Vagina (tissue), 2 donors: ENCODE measurements at regions not wholly inside any gene's neighbourhood (a gene's known extent, or its start where the extent isn't known, plus 50 kb on each side); places are given as distances from the start of the nearest gene placed in this dataset.

Source experiments
- DNase-seq, 2 donors: peaks; one replicate each; pipeline ENCODE4 v3.0.0-alpha.2; 2017; ENCODE audit errors: extremely low spot score in 2 of 2
- H3K27ac ChIP-seq: fragments of 200-600 bp; sonication (generic); one replicate; pipeline ENCODE4 v1.5.1; 2019
- H3K27me3 ChIP-seq: fragments of 200-600 bp; sonication (generic); one replicate; pipeline ENCODE4 v1.5.1; 2019
- H3K36me3 ChIP-seq, 2 donors: fragments of 200-600 bp; sonication (generic); one replicate each; pipeline ENCODE4 v1.5.1; 2017 to 2019
- H3K4me1 ChIP-seq: fragments of 200-600 bp; sonication (generic); one replicate; pipeline ENCODE4 v1.5.1; 2019
- H3K4me3 ChIP-seq, 2 donors: fragments of 200-600 bp; sonication (generic); 1 replicate in 1 of 2; 2 replicates in 1 of 2; pipeline ENCODE4 v1.5.1; 2016 to 2019
- H3K9me3 ChIP-seq: fragments of 200-600 bp; sonication (generic); one replicate; pipeline ENCODE4 v1.5.1; 2019
- POLR2A ChIP-seq, 2 donors: fragments of 450-650 bp; IDR thresholded peaks; one replicate each; pipeline ENCODE4 v1.6.1; 2017; ENCODE audit warnings: antibody characterized with exemption in 2 of 2, mild to moderate bottlenecking in 2 of 2, moderate library complexity in 2 of 2
- POLR2AphosphoS5 ChIP-seq, 2 donors: sonication (generic); formaldehyde crosslinking; IDR thresholded peaks; one replicate each; pipeline ENCODE4 v1.9.0; 2017; ENCODE audit warnings: antibody characterized with exemption in 2 of 2, mild to moderate bottlenecking in 2 of 2, low read depth in 1 of 2; ENCODE audit not compliant: insufficient read depth in 1 of 2
- intact Hi-C: fragments of 100-400 bp; cut with DNase I; formaldehyde crosslinking; loops from one replicate; pipeline ENCODE4 v1.15.1; 2023
- TF ChIP-seq, protein P1 (sequence below), 3 experiments: fragments of 450-650 bp in 2 of 3; fragments of 200-600 bp in 1 of 3; sonication (generic) in 1 of 3; IDR thresholded peaks; one replicate each; pipeline ENCODE4 v1.5.1; 2017 to 2019; ENCODE audit warnings: antibody characterized with exemption in 3 of 3, mild to moderate bottlenecking in 2 of 3, moderate library complexity in 2 of 3

DNA sequence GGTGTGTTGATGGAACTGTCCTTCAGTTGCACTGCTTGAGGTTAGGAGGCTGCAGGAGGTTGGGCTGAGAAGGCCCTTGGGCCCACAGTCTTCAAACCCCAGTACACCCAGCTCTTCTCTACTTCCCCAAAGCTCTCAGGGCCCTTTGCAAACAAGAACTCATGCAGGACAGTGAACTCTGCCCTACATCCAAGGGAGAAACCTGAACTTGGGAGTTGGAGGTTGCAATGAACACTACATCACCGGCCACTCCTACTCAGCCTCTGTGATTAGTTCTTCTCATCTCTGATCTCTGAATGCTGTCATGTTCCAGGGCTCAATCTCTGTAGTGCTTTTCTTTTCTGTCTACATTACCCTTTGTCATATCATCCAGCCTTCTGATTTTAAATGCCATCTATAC is 148.5 kb upstream of the PDE7B start:
- Histone ChIP-seq H3K9me3 (no peaks in the 10 kb centered on the region), H3K4me1 (no peaks in the 10 kb centered on the region), H3K27ac (no peak overlapping the region), H3K27me3 (no peaks in the 10 kb centered on the region), H3K36me3 (no peaks in the 10 kb centered on the region), H3K4me3 (no peak overlapping the region)
- DNase-seq, result no peak
- intact Hi-C loops, result no loop called here
- TF ChIP-seq, protein P1, sequence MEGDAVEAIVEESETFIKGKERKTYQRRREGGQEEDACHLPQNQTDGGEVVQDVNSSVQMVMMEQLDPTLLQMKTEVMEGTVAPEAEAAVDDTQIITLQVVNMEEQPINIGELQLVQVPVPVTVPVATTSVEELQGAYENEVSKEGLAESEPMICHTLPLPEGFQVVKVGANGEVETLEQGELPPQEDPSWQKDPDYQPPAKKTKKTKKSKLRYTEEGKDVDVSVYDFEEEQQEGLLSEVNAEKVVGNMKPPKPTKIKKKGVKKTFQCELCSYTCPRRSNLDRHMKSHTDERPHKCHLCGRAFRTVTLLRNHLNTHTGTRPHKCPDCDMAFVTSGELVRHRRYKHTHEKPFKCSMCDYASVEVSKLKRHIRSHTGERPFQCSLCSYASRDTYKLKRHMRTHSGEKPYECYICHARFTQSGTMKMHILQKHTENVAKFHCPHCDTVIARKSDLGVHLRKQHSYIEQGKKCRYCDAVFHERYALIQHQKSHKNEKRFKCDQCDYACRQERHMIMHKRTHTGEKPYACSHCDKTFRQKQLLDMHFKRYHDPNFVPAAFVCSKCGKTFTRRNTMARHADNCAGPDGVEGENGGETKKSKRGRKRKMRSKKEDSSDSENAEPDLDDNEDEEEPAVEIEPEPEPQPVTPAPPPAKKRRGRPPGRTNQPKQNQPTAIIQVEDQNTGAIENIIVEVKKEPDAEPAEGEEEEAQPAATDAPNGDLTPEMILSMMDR (IDR thresholded peaks at IDR 0.05), result no peak

GRCh38 chr6:135703621-135704020 is 147.9 kb upstream of the PDE7B start:
- Histone ChIP-seq H3K27me3 (no peaks in the 10 kb centered on the region), H3K4me1 (no peaks in the 10 kb centered on the region), H3K36me3 (no peaks in the 10 kb centered on the region), H3K4me3 (no peak overlapping the region), H3K27ac (no peak overlapping the region), H3K9me3 (no peaks in the 10 kb centered on the region)
- TF ChIP-seq, protein P1 (IDR thresholded peaks at IDR 0.05), result no peak
- TF ChIP-seq POLR2A (IDR thresholded peaks at IDR 0.05), result no peak
- intact Hi-C loops, result no loop called here
- no peak for DNase-seq

DNA sequence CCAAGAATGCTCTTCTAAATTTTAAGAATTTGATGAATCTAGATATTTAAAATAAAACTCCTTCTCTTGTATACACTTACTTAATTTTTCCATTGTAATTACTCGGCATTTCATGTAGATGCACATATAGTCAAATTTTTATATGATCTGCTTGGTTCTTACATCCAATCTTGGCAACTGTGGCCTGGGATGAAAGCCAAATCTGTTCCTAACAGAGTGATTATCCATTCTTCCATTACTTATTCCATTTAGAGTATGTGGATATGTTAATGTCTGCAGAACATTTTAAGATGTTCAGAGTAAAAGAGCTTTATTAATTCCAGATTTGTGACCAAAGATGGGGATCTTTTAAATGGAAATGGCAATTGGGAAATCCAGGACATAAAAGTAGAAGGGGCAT is 144.1 kb upstream of the PDE7B start:
- TF ChIP-seq, protein P1 (IDR thresholded peaks at IDR 0.05), result no peak
- no peak for TF ChIP-seq POLR2AphosphoS5 (IDR thresholded peaks at IDR 0.05; ENCODE audit: insufficient read depth in 1 of 2, low read depth in 1 of 2)
- Histone ChIP-seq H3K27ac (no peak overlapping the region), H3K4me1 (no peaks in the 10 kb centered on the region), H3K36me3 (no peaks in the 10 kb centered on the region), H3K4me3 (no peak overlapping the region), H3K9me3 (no peaks in the 10 kb centered on the region), H3K27me3 (no peaks in the 10 kb centered on the region)
- intact Hi-C loops, result no loop called here
- no peak for DNase-seq

DNA sequence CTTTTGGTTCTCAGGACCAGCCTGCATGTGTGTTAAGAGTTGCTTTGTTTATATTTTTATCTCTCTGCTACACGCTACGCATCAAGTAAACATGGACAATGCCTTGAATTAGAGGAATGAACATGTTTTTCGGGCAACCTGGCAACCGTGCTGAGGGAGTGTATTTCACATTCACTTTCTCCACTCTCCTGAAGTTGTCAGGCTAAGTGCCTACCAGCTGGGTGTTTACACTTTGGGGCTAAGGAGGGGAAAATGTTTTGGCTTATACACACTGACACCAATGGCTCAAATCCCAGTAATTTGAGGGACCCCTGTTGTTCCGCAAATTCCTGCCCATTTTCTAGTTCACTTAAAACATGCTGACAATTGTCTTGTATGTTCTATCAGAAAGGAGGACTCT is 141.5 kb upstream of the PDE7B start:
- DNase-seq, result no peak

GRCh38 chr6:135722190-135722589 is 129.3 kb upstream of the PDE7B start:
- TF ChIP-seq, protein P1 (IDR thresholded peaks at IDR 0.05), result no peak
- TF ChIP-seq POLR2A (IDR thresholded peaks at IDR 0.05), result no peak
- H3K27me3 ChIP-seq, result no peaks in the 10 kb centered on the region
- no peak overlapping the region for H3K27ac ChIP-seq
- DNase-seq, result no peak
- no peaks in the 10 kb centered on the region for H3K9me3 ChIP-seq
- intact Hi-C loops, result no loop called here
- no peak overlapping the region for H3K4me3 ChIP-seq
- H3K36me3 ChIP-seq, result no peaks in the 10 kb centered on the region
- no peaks in the 10 kb centered on the region for H3K4me1 ChIP-seq

More for the DNA sequence above, 141.5 kb upstream of the PDE7B start:
- Histone ChIP-seq H3K9me3 (no peaks in the 10 kb centered on the region), H3K4me3 (no peak overlapping the region), H3K4me1 (no peaks in the 10 kb centered on the region), H3K27me3 (no peaks in the 10 kb centered on the region), H3K36me3 (no peaks in the 10 kb centered on the region), H3K27ac (no peak overlapping the region)
- TF ChIP-seq POLR2AphosphoS5 (IDR thresholded peaks at IDR 0.05; ENCODE audit: insufficient read depth in 1 of 2, low read depth in 1 of 2) (no peak), POLR2A (IDR thresholded peaks at IDR 0.05) (no peak)
- TF ChIP-seq, protein P1 (IDR thresholded peaks at IDR 0.05), result no peak
- intact Hi-C loops, result no loop called here
